GM18861 (cell line): ENCODE measurements at regions not wholly inside any gene's neighbourhood (a gene's known extent, or its start where the extent isn't known, plus 50 kb on each side); places are given as distances from the start of the nearest gene placed in this dataset.
"Not testable (repeated sequence)": the region's sequence is repeated elsewhere in the genome, so short reads cannot be mapped to it uniquely, and the experiment has no call there.

ENCODE experiments used
- ATAC-seq: cut with Tn5 transposase; IDR thresholded peaks from one replicate; pipeline ENCODE4 v1.9.1; 2021; ENCODE audit not compliant: unreplicated experiment

GRCh38 chr6:132060591-132060990 lies 109.4 kb upstream of the CCN2 start:
- no peak for ATAC-seq

- ATAC-seq = no peak
These were observed 107.8 kb upstream of the CCN2 start for GRCh38 chr6:132058975-132059374.

DNA sequence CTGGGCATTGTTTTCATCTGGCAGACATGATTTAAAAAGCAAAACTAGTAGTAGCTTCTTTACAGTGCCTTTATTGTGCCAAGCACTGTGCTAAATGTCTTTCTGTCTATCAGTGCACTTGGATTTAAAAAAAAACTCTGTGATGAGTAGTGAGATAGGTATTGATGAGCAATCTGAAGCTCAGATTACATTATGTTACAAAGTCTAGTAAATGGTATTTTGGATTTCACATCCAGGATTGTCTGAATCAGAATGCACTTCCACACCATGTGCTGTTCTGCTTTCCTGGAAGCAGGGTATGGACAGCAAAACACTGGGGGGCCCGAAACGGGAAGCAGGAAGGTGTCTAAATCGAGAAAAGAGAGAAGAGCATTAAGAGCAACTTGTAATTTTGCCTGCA lies 103.4 kb upstream of the CCN2 start:
- ATAC-seq = no peak

DNA sequence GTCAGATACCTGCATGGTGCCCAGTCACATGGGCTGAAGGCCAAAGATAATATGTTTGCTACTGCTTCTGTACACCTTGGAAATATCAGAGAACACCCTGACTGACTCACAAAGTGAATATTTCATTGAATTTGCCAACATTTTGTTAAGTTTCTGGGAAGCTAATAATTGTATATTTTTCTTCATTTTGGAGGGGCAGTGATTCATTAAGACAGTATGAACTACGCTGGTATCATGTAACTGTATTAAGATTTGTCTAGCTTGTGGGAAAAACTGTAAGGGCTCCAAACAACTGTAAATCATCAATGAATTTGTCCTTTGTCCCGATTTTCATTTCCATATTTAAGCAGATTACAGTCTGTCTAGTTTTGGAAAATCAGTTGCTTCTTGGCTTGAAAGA lies 102.3 kb upstream of the CCN2 start:
- no peak for ATAC-seq

GRCh38 chr6:132052096-132052495 lies 100.9 kb upstream of the CCN2 start:
- no peak for ATAC-seq

GRCh38 chr6:132045877-132046276 lies 94.7 kb upstream of the CCN2 start:
- ATAC-seq = no peak

DNA sequence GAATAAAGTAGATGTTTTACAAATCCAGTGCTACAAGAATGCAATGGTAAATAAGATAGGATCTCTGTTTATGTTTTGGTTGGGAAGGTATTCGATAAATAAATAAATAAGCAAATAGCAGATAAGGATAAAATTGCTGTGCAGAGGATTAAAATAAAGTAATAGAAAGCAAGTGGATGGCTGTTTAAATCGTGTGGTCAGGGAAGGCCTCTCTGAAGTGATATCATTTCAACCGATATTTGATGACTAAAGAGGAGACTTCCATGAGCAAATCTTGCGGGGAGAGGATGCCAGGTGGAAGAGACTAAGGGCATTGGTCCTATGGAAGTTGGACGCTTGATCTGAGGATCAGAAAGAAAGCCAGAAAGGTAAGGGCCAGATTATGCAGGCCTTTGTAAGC lies 92.0 kb upstream of the CCN2 start:
- ATAC-seq = no peak

DNA sequence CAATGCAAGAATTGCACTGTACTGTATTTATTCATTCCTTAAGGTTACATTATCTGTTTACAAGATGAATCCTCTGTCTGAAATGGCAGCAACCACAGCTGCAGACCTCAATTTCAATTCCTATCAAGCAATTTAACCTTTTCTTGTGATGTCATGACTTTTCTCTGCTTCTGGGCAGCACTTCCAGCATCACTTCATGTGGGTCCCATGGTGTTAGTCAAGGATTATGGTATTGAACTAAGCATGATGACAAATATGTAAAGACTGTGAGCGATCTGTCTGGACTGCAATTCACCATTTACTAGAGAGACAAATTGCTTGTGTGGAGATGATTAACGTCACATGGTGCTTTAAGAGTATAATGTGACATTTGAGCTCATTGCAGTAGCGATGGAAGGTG lies 90.5 kb upstream of the CCN2 start:
- ATAC-seq = no peak

GRCh38 chr6:132028029-132028428 lies 76.9 kb upstream of the CCN2 start:
- ATAC-seq = no peak

DNA sequence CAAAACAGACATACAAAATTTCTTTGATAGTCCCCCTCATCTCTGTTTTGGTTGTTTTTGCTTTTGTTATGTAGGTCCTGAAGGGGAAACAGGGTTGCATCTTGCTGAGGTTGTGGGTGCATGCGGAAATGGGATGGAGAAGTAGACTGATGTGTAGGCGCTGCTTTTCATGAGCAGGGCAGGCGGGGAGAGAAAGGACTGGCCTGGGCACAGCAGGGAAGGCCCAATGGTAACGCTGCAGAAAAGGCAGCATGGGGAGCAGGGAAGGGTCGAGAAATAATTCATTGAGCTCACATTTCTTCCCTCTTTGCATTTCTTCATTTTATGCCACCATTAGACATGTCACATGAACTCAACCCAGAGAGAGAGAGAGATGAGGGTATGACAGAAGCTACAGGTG lies 74.3 kb upstream of the CCN2 start:
- no peak for ATAC-seq

GRCh38 chr6:132023490-132023889 lies 72.3 kb upstream of the CCN2 start:
- no peak for ATAC-seq

GRCh38 chr6:132021552-132022375 lies 70.6 kb upstream of the CCN2 start:
- ATAC-seq = no peak

- not testable (repeated sequence) for ATAC-seq
These were observed 69.7 kb upstream of the CCN2 start for GRCh38 chr6:132020918-132021317.

DNA sequence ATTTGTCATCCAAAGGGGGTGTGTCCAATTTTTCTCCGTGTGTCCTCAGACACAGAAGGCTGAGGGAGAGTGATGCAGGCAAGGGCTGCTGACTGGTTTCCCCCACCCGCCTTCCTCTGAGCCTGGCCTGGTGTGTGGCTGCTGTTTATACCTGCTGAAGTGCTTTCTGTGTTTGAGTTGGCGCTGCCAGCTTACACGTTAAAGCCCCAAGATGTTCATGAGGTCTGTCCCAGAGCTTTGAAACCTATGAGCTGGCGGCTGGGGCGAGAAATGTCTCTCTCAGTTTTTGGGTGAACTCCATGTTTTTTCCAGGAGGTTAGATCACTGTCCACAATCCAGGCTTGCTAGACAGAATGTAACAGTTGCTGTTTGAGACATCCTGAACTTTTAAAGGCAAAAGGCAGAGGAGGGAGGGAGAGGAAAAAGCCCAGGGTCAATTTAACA lies 69.0 kb upstream of the CCN2 start:
- ATAC-seq = no peak

- no peak for ATAC-seq
These were observed 68.4 kb upstream of the CCN2 start for GRCh38 chr6:132019586-132019985.

DNA sequence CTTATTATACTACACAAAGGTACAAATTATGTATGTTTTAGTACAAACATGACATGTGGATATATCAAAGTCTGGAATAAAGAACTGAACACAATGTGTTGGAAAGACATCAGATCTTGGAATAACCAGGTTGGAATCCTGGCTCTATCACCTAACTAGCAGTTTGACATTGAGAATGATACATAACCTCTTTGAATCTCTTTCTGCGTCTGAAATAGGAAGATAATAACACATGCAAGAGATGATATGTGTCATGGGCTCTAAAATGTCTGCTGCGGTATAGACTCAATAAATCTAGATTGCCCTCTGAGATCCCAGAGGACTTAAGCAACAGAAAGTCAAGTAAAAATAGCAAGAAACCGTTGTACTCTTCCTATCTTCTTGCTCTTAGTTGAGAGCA lies 66.8 kb upstream of the CCN2 start:
- no peak for ATAC-seq

GRCh38 chr6:132016396-132016795 lies 65.2 kb upstream of the CCN2 start:
- ATAC-seq = no peak

DNA sequence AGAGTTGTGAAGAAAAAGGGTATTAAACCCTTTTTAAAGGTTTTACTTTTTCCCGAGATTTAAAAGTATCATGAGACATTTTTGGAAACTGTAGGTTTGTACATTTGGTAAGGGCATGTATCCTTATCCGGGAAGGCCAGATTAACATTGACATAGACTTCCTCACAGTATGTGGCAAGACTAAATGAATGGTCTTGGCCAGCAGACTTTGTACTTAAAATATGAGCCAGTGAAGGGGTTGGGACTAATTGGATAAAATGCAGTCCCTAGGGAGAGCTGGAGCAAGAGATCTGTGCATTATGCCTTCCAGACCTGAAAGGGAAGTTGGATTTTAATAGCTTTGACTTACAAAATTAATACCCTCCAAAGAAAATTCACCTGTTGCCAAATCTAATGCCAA lies 60.4 kb upstream of the CCN2 start:
- ATAC-seq = no peak

GRCh38 chr6:132009175-132009574 lies 58.0 kb upstream of the CCN2 start:
- ATAC-seq = no peak

DNA sequence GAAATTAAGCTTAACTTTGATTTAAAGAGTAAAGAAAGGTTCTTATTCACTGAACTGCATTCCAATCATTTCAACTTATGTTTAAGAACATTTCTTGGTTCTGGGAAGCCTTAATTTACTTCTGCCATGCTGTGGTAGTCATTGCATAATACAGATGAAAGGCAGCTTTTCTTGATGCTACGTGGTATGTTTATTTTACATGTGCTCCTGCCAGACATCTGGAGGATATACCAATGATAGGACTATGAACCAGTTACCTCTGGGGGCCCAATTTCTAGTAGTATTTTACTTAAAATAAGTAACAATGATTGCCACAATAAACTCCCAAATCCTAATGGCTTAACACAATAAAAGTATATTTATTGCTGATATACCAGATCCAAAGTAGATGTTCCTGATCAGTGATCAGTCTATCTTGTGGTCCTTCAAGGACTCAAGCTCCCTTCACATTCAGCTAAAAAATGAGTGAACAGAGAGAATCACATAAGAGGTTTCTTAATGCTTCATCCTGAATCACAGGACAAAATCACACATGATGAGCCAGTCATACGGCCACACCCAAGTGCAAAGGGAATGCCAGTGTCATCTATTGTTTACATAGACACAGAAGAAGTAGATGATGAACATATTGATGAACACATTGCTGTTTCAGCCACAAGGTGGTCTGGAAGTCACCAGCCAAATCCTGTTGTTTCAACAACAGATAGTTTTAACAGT lies 56.5 kb upstream of the CCN2 start:
- no peak for ATAC-seq

- no peak for ATAC-seq
These were observed 54.0 kb upstream of the CCN2 start for GRCh38 chr6:132005178-132005577.

DNA sequence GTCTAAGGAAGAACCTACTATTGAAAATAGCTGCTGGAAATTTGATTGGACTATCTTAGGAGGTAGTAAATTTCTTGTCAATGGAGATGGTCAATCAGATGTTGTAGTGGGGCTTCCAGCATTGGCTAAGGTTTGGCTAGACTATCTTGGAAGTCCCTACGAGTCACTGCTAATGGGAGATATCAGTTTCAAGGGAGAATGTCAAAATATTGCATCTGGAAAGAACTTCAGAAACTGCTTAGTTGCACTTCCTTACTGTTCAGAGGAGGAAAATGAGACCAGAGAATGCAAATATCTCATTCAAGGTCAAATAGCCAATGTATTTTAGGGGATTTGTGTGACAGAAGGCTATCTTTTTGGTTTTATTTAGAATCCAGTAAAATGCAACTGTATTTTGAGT lies 53.5 kb upstream of the CCN2 start:
- no peak for ATAC-seq
